ENCODE measurements at regions not wholly inside any gene's neighbourhood (a gene's known extent, or its start where the extent isn't known, plus 50 kb on each side); places are given as distances from the start of the nearest gene placed in this dataset.

- H3K4me1 ChIP-seq (ENCODE audit: control insufficient read depth, insufficient read depth, low read length): peaks cover 8% of the 10 kb centered on the region
- no peak overlapping the region for H3K9ac ChIP-seq (ENCODE audit: low read length)
- no peaks in the 10 kb centered on the region for H3K27me3 ChIP-seq (ENCODE audit: control insufficient read depth, insufficient read depth, low read length)
- H3K36me3 ChIP-seq (ENCODE audit: control insufficient read depth, insufficient read depth, low read length): no peaks in the 10 kb centered on the region
- no peak overlapping the region for H3K27ac ChIP-seq (ENCODE audit: low read depth, low read length)
- no peak overlapping the region for H3K4me3 ChIP-seq (ENCODE audit: low read length)
Measured at GRCh38 chr20:39875492-39876110, 813.4 kb downstream of the MAFB start.

DNA sequence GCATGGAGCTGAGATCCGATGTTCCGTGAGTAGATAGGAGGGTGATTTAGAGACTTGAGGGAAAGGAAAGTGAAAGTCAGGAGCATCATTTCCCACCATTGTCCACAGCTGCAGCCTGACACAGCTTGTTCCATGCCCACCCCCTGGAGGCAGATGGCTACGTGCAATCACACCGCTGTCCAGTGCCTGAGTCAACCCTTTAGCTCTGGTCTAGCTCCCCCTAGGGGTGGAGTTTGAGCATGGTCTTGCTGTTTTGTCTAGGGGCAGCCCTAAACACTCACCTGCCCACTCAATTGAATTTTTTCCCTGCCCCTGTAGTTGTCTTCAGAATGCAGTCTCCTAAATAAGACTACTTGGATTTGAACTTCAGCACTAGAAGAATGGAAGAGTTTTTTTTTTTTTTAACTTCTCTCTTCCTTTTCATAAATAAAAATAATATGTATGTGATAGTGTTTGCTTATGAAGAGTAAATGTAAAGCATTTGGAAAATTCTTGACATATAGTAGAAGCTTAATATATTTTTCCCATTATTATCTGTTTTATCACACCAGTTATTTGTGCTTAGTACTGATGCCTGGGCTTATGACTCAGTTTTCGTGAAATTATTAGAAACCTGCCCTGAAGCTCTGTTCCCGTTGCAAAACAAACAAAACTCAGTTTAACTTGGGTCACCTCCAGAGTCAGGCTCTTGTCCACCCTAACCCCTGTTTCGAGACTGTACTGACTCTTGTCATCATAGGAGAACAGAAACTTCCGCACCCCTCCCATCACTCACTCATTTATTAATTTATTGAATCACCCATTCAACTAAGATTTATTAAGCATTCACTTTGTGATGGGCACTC lies 814.8 kb downstream of the MAFB start:
- no peak overlapping the region for H3K4me3 ChIP-seq (ENCODE audit: low read length)
- no peaks in the 10 kb centered on the region for H3K27me3 ChIP-seq (ENCODE audit: control insufficient read depth, insufficient read depth, low read length)
- peaks cover 8% of the 10 kb centered on the region for H3K4me1 ChIP-seq (ENCODE audit: control insufficient read depth, insufficient read depth, low read length)
- no peaks in the 10 kb centered on the region for H3K36me3 ChIP-seq (ENCODE audit: control insufficient read depth, insufficient read depth, low read length)
- no peak overlapping the region for H3K27ac ChIP-seq (ENCODE audit: low read depth, low read length)
- no peak overlapping the region for H3K9ac ChIP-seq (ENCODE audit: low read length)

GRCh38 chr20:39873286-39873685 lies 815.8 kb downstream of the MAFB start:
- Histone ChIP-seq H3K9ac (ENCODE audit: low read length) (no peak overlapping the region), H3K4me3 (ENCODE audit: low read length) (no peak overlapping the region), H3K4me1 (ENCODE audit: control insufficient read depth, insufficient read depth, low read length) (peaks cover 8% of the 10 kb centered on the region), H3K27me3 (ENCODE audit: control insufficient read depth, insufficient read depth, low read length) (no peaks in the 10 kb centered on the region), H3K36me3 (ENCODE audit: control insufficient read depth, insufficient read depth, low read length) (no peaks in the 10 kb centered on the region), H3K27ac (ENCODE audit: low read depth, low read length) (no peak overlapping the region)

- Histone ChIP-seq H3K4me1 (ENCODE audit: control insufficient read depth, insufficient read depth, low read length) (no peaks in the 10 kb centered on the region), H3K27ac (ENCODE audit: low read depth, low read length) (no peak overlapping the region), H3K9ac (ENCODE audit: low read length) (no peak overlapping the region)
Measured at GRCh38 chr20:39871013-39871412, 818.0 kb downstream of the MAFB start.

GRCh38 chr20:39865446-39865845 lies 823.6 kb downstream of the MAFB start:
- no peak overlapping the region for H3K4me3 ChIP-seq (ENCODE audit: low read length)
- H3K27me3 ChIP-seq (ENCODE audit: control insufficient read depth, insufficient read depth, low read length): no peaks in the 10 kb centered on the region
- H3K27ac ChIP-seq (ENCODE audit: low read depth, low read length): no peak overlapping the region
- no peak overlapping the region for H3K9ac ChIP-seq (ENCODE audit: low read length)
- H3K36me3 ChIP-seq (ENCODE audit: control insufficient read depth, insufficient read depth, low read length): no peaks in the 10 kb centered on the region
- no peaks in the 10 kb centered on the region for H3K4me1 ChIP-seq (ENCODE audit: control insufficient read depth, insufficient read depth, low read length)

More at GRCh38 chr20:39871013-39871412, 818.0 kb downstream of the MAFB start:
- H3K27me3 ChIP-seq (ENCODE audit: control insufficient read depth, insufficient read depth, low read length): no peaks in the 10 kb centered on the region
- H3K4me3 ChIP-seq (ENCODE audit: low read length): no peak overlapping the region
- H3K36me3 ChIP-seq (ENCODE audit: control insufficient read depth, insufficient read depth, low read length): no peaks in the 10 kb centered on the region

DNA sequence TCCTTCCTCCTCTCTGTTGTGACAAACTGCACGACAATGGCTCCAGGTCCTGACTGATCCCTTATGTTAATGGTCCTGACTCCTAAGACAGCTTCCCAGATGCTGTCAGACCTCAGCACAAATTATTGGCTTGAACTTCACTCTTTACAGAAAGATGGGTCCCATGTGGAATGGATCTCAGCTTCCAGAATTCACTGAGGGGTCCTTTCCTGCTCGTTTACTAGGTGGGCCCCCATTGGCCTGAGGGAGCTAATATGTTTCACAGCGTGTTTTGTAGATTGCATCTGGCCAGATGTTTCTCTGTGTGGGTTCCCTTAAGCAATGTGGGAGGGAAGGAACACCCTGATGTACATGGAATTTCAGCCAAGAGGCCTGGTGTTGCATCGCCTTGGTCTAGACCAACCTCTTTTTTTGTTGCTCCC lies 826.6 kb downstream of the MAFB start:
- no peak overlapping the region for H3K27ac ChIP-seq (ENCODE audit: low read depth, low read length)
- H3K27me3 ChIP-seq (ENCODE audit: control insufficient read depth, insufficient read depth, low read length): no peaks in the 10 kb centered on the region
- no peaks in the 10 kb centered on the region for H3K4me1 ChIP-seq (ENCODE audit: control insufficient read depth, insufficient read depth, low read length)

DNA sequence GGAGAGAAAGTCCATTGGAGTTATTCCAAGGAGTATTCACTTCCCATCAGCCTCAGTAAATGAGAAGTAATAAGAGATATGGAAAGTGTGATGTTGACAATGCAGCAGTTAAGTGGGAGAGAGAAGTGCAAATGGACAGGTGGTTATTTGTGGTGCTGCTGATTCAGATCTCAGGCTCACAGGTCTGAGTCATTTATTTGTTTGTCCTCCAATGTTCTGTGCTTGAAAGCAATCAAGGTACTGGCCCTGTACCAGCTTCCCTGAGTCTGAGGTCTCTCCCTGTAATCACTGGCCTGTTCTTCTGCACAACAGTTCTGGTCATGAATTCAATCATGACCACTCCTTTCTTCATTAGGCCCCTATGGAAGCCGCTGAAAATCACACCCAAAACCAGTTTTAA lies 827.7 kb downstream of the MAFB start:
- H3K4me3 ChIP-seq (ENCODE audit: low read length): no peak overlapping the region
- no peaks in the 10 kb centered on the region for H3K4me1 ChIP-seq (ENCODE audit: control insufficient read depth, insufficient read depth, low read length)

More for the DNA sequence above, 826.6 kb downstream of the MAFB start:
- Histone ChIP-seq H3K4me3 (ENCODE audit: low read length) (no peak overlapping the region), H3K9ac (ENCODE audit: low read length) (no peak overlapping the region), H3K36me3 (ENCODE audit: control insufficient read depth, insufficient read depth, low read length) (no peaks in the 10 kb centered on the region)

GRCh38 chr20:39857835-39858234 lies 831.2 kb downstream of the MAFB start:
- Histone ChIP-seq H3K9ac (ENCODE audit: low read length) (no peak overlapping the region), H3K36me3 (ENCODE audit: control insufficient read depth, insufficient read depth, low read length) (no peaks in the 10 kb centered on the region), H3K4me3 (ENCODE audit: low read length) (no peak overlapping the region), H3K4me1 (ENCODE audit: control insufficient read depth, insufficient read depth, low read length) (no peaks in the 10 kb centered on the region), H3K27me3 (ENCODE audit: control insufficient read depth, insufficient read depth, low read length) (no peaks in the 10 kb centered on the region), H3K27ac (ENCODE audit: low read depth, low read length) (no peak overlapping the region)

More for the DNA sequence above, 827.7 kb downstream of the MAFB start:
- Histone ChIP-seq H3K27me3 (ENCODE audit: control insufficient read depth, insufficient read depth, low read length) (no peaks in the 10 kb centered on the region), H3K36me3 (ENCODE audit: control insufficient read depth, insufficient read depth, low read length) (no peaks in the 10 kb centered on the region), H3K9ac (ENCODE audit: low read length) (no peak overlapping the region), H3K27ac (ENCODE audit: low read depth, low read length) (no peak overlapping the region)

DNA sequence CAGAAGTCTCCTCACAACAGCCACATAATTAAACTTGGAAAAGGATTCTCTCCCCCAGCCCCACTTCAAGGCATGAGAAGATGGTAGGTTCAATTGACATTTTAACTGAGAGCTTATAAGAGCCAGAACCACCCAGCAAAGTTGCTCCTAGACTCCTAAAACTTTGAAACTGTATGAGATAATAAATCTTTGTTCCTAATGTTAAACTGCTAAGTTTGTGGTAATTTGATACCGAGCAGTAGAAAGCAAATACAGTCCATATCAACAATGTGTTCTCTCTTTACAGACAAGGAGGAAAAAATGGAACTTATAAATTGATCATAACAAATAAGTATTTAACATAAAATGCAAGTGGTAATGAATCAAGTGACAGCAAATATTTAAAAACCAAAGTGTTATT lies 831.8 kb downstream of the MAFB start:
- H3K9ac ChIP-seq (ENCODE audit: low read length): no peak overlapping the region
- H3K4me3 ChIP-seq (ENCODE audit: low read length): no peak overlapping the region
- H3K36me3 ChIP-seq (ENCODE audit: control insufficient read depth, insufficient read depth, low read length): no peaks in the 10 kb centered on the region
- H3K27me3 ChIP-seq (ENCODE audit: control insufficient read depth, insufficient read depth, low read length): no peaks in the 10 kb centered on the region
- H3K4me1 ChIP-seq (ENCODE audit: control insufficient read depth, insufficient read depth, low read length): no peaks in the 10 kb centered on the region
- H3K27ac ChIP-seq (ENCODE audit: low read depth, low read length): no peak overlapping the region

GRCh38 chr20:39855799-39856198 lies 833.2 kb downstream of the MAFB start:
- Histone ChIP-seq H3K4me3 (ENCODE audit: low read length) (no peak overlapping the region), H3K27ac (ENCODE audit: low read depth, low read length) (no peak overlapping the region), H3K4me1 (ENCODE audit: control insufficient read depth, insufficient read depth, low read length) (peaks cover 3% of the 10 kb centered on the region), H3K27me3 (ENCODE audit: control insufficient read depth, insufficient read depth, low read length) (no peaks in the 10 kb centered on the region), H3K36me3 (ENCODE audit: control insufficient read depth, insufficient read depth, low read length) (no peaks in the 10 kb centered on the region), H3K9ac (ENCODE audit: low read length) (no peak overlapping the region)

DNA sequence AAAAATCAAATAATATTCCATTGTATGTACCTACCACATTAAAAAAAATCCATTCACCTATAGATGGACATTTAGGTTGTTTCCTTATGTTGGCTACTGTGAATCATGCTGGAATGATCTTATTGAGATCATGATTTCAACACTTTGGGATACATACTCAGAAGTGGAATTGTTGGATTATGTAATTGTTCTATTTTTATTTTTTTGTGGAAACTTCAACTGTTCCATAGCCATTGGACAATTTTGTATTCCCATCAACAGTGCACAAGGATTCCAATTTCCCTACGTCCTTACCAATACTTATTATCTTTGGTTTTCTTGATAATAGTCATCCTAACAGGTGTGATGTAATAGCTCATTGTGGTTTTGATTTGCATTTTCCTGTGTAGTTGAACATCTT lies 834.0 kb downstream of the MAFB start:
- Histone ChIP-seq H3K4me3 (ENCODE audit: low read length) (no peak overlapping the region), H3K4me1 (ENCODE audit: control insufficient read depth, insufficient read depth, low read length) (peaks cover 7% of the 10 kb centered on the region), H3K27ac (ENCODE audit: low read depth, low read length) (no peak overlapping the region), H3K27me3 (ENCODE audit: control insufficient read depth, insufficient read depth, low read length) (no peaks in the 10 kb centered on the region), H3K36me3 (ENCODE audit: control insufficient read depth, insufficient read depth, low read length) (no peaks in the 10 kb centered on the region), H3K9ac (ENCODE audit: low read length) (no peak overlapping the region)

GRCh38 chr20:39853636-39854035 lies 835.4 kb downstream of the MAFB start:
- no peak overlapping the region for H3K9ac ChIP-seq (ENCODE audit: low read length)
- H3K4me3 ChIP-seq (ENCODE audit: low read length): no peak overlapping the region
- no peak overlapping the region for H3K27ac ChIP-seq (ENCODE audit: low read depth, low read length)
- H3K36me3 ChIP-seq (ENCODE audit: control insufficient read depth, insufficient read depth, low read length): no peaks in the 10 kb centered on the region
- H3K27me3 ChIP-seq (ENCODE audit: control insufficient read depth, insufficient read depth, low read length): no peaks in the 10 kb centered on the region
- peaks cover 16% of the 10 kb centered on the region for H3K4me1 ChIP-seq (ENCODE audit: control insufficient read depth, insufficient read depth, low read length)

DNA sequence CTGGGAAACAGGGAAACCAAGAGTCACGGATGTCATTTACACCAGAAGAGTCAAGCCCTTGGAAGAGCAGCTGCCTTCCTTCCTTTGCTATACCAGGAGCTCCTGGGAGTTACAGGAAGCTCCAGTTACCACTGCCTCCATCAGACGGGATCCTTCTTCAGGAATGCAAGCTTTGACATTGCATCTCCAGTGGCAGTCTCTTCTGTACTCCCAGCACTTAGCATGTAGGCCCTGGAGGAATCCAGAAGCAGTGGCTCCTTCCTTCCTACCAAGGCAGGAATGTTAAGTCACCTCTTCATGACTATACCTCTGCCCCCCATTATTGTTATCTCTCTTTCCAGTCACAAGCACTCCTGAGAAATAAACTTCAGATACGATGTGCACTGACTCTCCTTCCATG lies 836.0 kb downstream of the MAFB start:
- Histone ChIP-seq H3K27ac (ENCODE audit: low read depth, low read length) (no peak overlapping the region), H3K4me3 (ENCODE audit: low read length) (no peak overlapping the region), H3K9ac (ENCODE audit: low read length) (no peak overlapping the region), H3K4me1 (ENCODE audit: control insufficient read depth, insufficient read depth, low read length) (peaks cover 16% of the 10 kb centered on the region), H3K36me3 (ENCODE audit: control insufficient read depth, insufficient read depth, low read length) (no peaks in the 10 kb centered on the region), H3K27me3 (ENCODE audit: control insufficient read depth, insufficient read depth, low read length) (no peaks in the 10 kb centered on the region)

Data from rectal smooth muscle tissue (tissue), 1 donor.